Adrenal gland (tissue), 9 donors: ENCODE measurements at regions not wholly inside any gene's neighbourhood (a gene's known extent, or its start where the extent isn't known, plus 50 kb on each side); places are given as distances from the start of the nearest gene placed in this dataset.

Experiments used
- DNase-seq, 7 donors: peaks; one replicate each; pipeline ENCODE4 v3.0.0-alpha.2; 2019 to 2020
- H3K27ac ChIP-seq, 5 donors: fragments of 200-600 bp; sonication (generic) in 4 of 5; 1 replicate in 3 of 5; 2 replicates in 2 of 5; pipeline versions ENCODE4 v1.5.1 to v1.8.0; 2016 to 2020; ENCODE audit warnings: mild to moderate bottlenecking in 1 of 5
- H3K27me3 ChIP-seq: fragments of 200-600 bp; 2 replicates; pipeline ENCODE4 v1.8.0; 2021
- H3K36me3 ChIP-seq, 2 donors: fragments of 200-600 bp; replicated peaks in 1 of 2; 1 replicate in 1 of 2; 2 replicates in 1 of 2; pipeline versions ENCODE4 v1.5.1 to v1.8.0; 2018 to 2022
- H3K4me1 ChIP-seq, 2 donors: fragments of 200-600 bp; replicated peaks in 1 of 2; 1 replicate in 1 of 2; 2 replicates in 1 of 2; pipeline versions ENCODE4 v1.5.1 to v1.8.0; 2018 to 2021
- H3K4me3 ChIP-seq, 4 donors: fragments of 200-600 bp; sonication (generic) in 3 of 4; one replicate each; pipeline ENCODE4 v1.5.1; 2016 to 2018
- H3K9me3 ChIP-seq, 3 donors: fragments of 200-600 bp; sonication (generic) in 1 of 3; replicated peaks in 1 of 3; 1 replicate in 2 of 3; 2 replicates in 1 of 3; pipeline versions ENCODE4 v1.5.1 to v1.8.0; 2016 to 2021
- CTCF ChIP-seq, 6 experiments: fragments of 450-650 bp in 4 of 6; fragments of 200-600 bp in 2 of 6; sonication (generic) in 1 of 6; IDR thresholded peaks; 1 replicate in 5 of 6; 2 replicates in 1 of 6; pipeline versions ENCODE4 v1.5.1 to v1.8.0; 2016 to 2021; ENCODE audit warnings: antibody characterized with exemption in 6 of 6, mild to moderate bottlenecking in 2 of 6, moderate library complexity in 1 of 6
- POLR2A ChIP-seq, 2 donors: fragments of 450-650 bp; IDR thresholded peaks; one replicate each; pipeline ENCODE4 v1.6.1; 2017; ENCODE audit warnings: antibody characterized with exemption in 2 of 2, mild to moderate bottlenecking in 2 of 2, moderate library complexity in 1 of 2
- WGBS, 4 donors: extraction: QIAGEN DNeasy Blood & Tissue Kit in 2 of 4; methylation state at CpG; one replicate each; pipeline versions ENCODE4 v1.1.5 to v1.1.7; 2013 to 2017; 5-methylcytosine and 5-hydroxymethylcytosine counted together
- intact Hi-C, 2 donors: fragments of 100-400 bp; cut with DNase I; formaldehyde crosslinking; loops; one replicate each; pipeline versions ENCODE4 v1.14.1 to v1.15.0; 2022 to 2023
- donor health status: healthy with polysubstance abuse.
- donor health status: Bipolar disorder and iron deficiency.
- donor health status: DM: yes; HTN: yes; CAD: no.
- donor health status: DM: no; HTN: no; CAD: no.
- donor health status: DM: no; HTN: no; CAD: no.

DNA sequence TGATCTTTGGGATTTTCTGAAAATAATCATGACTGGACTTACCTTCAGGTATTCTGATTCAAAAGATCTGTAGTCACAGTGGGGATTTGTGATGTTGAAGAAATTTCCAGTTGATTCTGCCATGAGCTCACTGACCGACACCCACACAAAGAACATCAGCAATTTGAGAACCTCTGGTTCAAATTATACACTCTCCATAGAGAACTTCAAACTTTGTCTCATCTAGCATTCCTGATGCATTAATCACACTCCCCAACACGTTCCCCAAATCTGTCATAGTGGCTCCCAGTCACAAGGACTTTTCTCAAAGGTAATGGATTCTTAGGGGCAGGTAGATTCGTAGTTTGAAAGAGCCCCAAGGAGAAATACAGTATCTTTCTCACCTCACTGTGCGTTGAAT is 584.3 kb downstream of the FBXO15 start:
- 63 to 74% (median 67%) methylated on average over 4 of the region's 4 CpGs for WGBS, 4 donors
- intact Hi-C loops = no loop called here
- TF ChIP-seq CTCF (IDR thresholded peaks at IDR 0.05) (no peak), POLR2A (IDR thresholded peaks at IDR 0.05) (no peak)

DNA sequence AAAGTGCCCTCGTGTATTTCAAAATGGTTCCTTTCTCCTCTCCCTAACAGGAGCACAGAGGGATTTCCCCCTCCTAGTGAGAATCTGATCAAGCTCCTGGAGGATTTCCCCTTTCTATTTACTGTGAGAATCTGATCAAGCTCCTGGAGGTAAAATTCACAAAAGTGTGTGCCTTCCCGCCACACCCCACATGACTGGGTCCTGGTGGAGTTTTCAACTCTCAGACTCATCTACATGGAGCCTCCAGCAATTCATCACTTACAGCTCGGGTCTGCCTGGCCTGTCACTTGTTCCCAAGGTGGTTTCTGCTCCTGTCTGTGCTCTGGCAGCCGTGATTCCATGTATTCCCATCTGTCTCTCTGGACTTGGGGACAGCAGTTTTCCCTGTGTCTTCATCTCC is 590.7 kb downstream of the FBXO15 start:
- TF ChIP-seq POLR2A (IDR thresholded peaks at IDR 0.05) (no peak), CTCF (IDR thresholded peaks at IDR 0.05) (no peak)
- Histone ChIP-seq H3K27ac (no peak overlapping the region), H3K4me3 (no peak overlapping the region), H3K4me1 (no peaks in the 10 kb centered on the region), H3K27me3 (no peaks in the 10 kb centered on the region), H3K9me3 (no peaks in the 10 kb centered on the region), H3K36me3 (no peaks in the 10 kb centered on the region)
- intact Hi-C loops = no loop called here
- 39 to 60% (median 51%) methylated on average over 4 of the region's 4 CpGs for WGBS, 4 donors
- no peak for DNase-seq

More for the DNA sequence above, 584.3 kb downstream of the FBXO15 start:
- Histone ChIP-seq H3K9me3 (no peaks in the 10 kb centered on the region), H3K27ac (no peak overlapping the region), H3K36me3 (no peaks in the 10 kb centered on the region), H3K4me1 (no peaks in the 10 kb centered on the region), H3K27me3 (no peaks in the 10 kb centered on the region), H3K4me3 (no peak overlapping the region)
- DNase-seq = no peak

- H3K9me3 ChIP-seq = no peaks in the 10 kb centered on the region
- no peaks in the 10 kb centered on the region for H3K36me3 ChIP-seq
- no peaks in the 10 kb centered on the region for H3K4me1 ChIP-seq
- TF ChIP-seq POLR2A (IDR thresholded peaks at IDR 0.05) (no peak), CTCF (IDR thresholded peaks at IDR 0.05) (no peak)
- intact Hi-C loops = no loop called here
- no peak overlapping the region for H3K27ac ChIP-seq
- H3K27me3 ChIP-seq = no peaks in the 10 kb centered on the region
- WGBS, 4 donors = 57 to 66% (median 61%) methylated on average over 5 of the region's 5 CpGs
- no peak overlapping the region for H3K4me3 ChIP-seq
- DNase-seq = no peak
Observed at GRCh38 chr18:73552171-73552570, 595.5 kb downstream of the FBXO15 start.

GRCh38 chr18:73551211-73551610 is 596.4 kb downstream of the FBXO15 start:
- no peaks in the 10 kb centered on the region for H3K9me3 ChIP-seq
- no peaks in the 10 kb centered on the region for H3K4me1 ChIP-seq
- no peaks in the 10 kb centered on the region for H3K36me3 ChIP-seq
- WGBS, 4 donors = 64 to 74% (median 73%) methylated on average over 3 of the region's 3 CpGs
- no peak overlapping the region for H3K27ac ChIP-seq
- no peak for DNase-seq
- H3K27me3 ChIP-seq = no peaks in the 10 kb centered on the region
- no peak for TF ChIP-seq CTCF (IDR thresholded peaks at IDR 0.05)
- no peak for TF ChIP-seq POLR2A (IDR thresholded peaks at IDR 0.05)
- intact Hi-C loops = no loop called here
- no peak overlapping the region for H3K4me3 ChIP-seq
